Activated naive CD4-positive, alpha-beta T cell treated with anti-CD3 and anti-CD28 coated beads for 36 hours (primary cell): ENCODE measurements at regions not wholly inside any gene's neighbourhood (a gene's known extent, or its start where the extent isn't known, plus 50 kb on each side); places are given as distances from the start of the nearest gene placed in this dataset.

Experiments used
- CTCF ChIA-PET: fragments of 350-600 bp; sonication (Branson Sonifier 250); formaldehyde crosslinking; loops from one replicate; lab custom pipeline; 2021; ENCODE audit warnings: antibody characterized with exemption; lab: Charles Lee
- DNase-seq: peaks from one replicate; pipeline ENCODE4 v3.0.0-alpha.2; 2020
- H3K27ac Mint-ChIP-seq: one replicate; pipeline ENCODE4 v1.8.0; 2021; ENCODE audit warnings: mild to moderate bottlenecking, mixed read lengths
- H3K27me3 Mint-ChIP-seq: one replicate; pipeline ENCODE4 v1.8.0; 2021; ENCODE audit warnings: low read depth, mixed read lengths
- H3K36me3 Mint-ChIP-seq: one replicate; pipeline ENCODE4 v1.8.0; 2021; ENCODE audit warnings: low read depth, mixed read lengths
- H3K4me1 Mint-ChIP-seq: one replicate; pipeline ENCODE4 v1.8.0; 2021; ENCODE audit warnings: low read depth, mixed read lengths
- H3K4me3 Mint-ChIP-seq: one replicate; pipeline ENCODE4 v1.8.0; 2021; ENCODE audit warnings: mild to moderate bottlenecking, moderate library complexity, mixed read lengths
- H3K9me3 Mint-ChIP-seq: one replicate; pipeline ENCODE4 v1.8.0; 2021; ENCODE audit warnings: mixed read lengths
- intact Hi-C: fragments of 100-400 bp; cut with micrococcal nuclease; formaldehyde crosslinking; loops from one replicate; pipeline ENCODE4 v1.15.1; 2023

DNA sequence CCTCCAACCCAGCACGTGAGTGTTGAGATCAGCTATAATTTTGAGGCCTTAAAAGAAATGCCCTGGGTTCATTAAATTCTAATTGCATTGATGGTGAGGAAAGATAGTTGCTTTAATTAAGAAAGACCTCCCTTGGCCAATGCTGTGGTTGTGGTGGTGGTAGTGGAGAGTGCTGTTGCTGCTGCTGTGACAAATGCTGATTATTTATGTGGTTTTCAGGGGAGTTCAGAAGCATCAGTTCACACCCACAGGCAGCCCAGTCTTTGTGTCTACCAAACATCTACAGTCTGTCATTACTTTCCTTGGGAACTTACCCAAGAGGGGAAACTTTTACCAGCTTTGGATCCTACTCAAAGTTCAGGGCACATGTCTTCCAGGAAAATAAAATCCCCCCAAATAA lies 178.4 kb upstream of the PARP11 start:
- no peaks in the 10 kb centered on the region for H3K36me3 Mint-ChIP-seq
- no peaks in the 10 kb centered on the region for H3K27me3 Mint-ChIP-seq
- no peak overlapping the region for H3K4me3 Mint-ChIP-seq
- CTCF ChIA-PET: interaction anchor here (0.6 to 1.3 kb wide), 2 partner anchors 14 to 147 kb away, joined by 3 read pairs; no protein-coding TSS in a partner anchor
- intact Hi-C loops: no loop called here
- H3K9me3 Mint-ChIP-seq: no peaks in the 10 kb centered on the region
- no peak overlapping the region for H3K27ac Mint-ChIP-seq
- peaks cover 7% of the 10 kb centered on the region for H3K4me1 Mint-ChIP-seq
- no peak for DNase-seq

- CTCF ChIA-PET: interaction anchor here (0.9 to 1.2 kb wide), 2 partner anchors 12 to 173 kb away, joined by 3 read pairs; no protein-coding TSS in a partner anchor
- Mint-ChIP-seq H3K27ac (no peak overlapping the region), H3K9me3 (no peaks in the 10 kb centered on the region)
These were observed 177.1 kb upstream of the PARP11 start for GRCh38 chr12:4050340-4050739.

GRCh38 chr12:4049298-4050080 lies 176.3 kb upstream of the PARP11 start:
- Mint-ChIP-seq H3K4me3 (no peak overlapping the region), H3K27ac (no peak overlapping the region), H3K4me1 (peaks cover 5% of the 10 kb centered on the region), H3K27me3 (no peaks in the 10 kb centered on the region), H3K9me3 (no peaks in the 10 kb centered on the region), H3K36me3 (no peaks in the 10 kb centered on the region)
- CTCF ChIA-PET: interaction anchor here (0.9 to 1.1 kb wide), 2 partner anchors 227 to 478 kb away, joined by 3 read pairs; no protein-coding TSS in a partner anchor
- intact Hi-C loops: no loop called here
- no peak for DNase-seq

More at GRCh38 chr12:4050340-4050739, 177.1 kb upstream of the PARP11 start:
- no peaks in the 10 kb centered on the region for H3K36me3 Mint-ChIP-seq
- peaks cover 5% of the 10 kb centered on the region for H3K4me1 Mint-ChIP-seq
- no peak for DNase-seq
- no peaks in the 10 kb centered on the region for H3K27me3 Mint-ChIP-seq
- no peak overlapping the region for H3K4me3 Mint-ChIP-seq
- intact Hi-C loops: no loop called here

- no peak overlapping the region for H3K27ac Mint-ChIP-seq
- no peaks in the 10 kb centered on the region for H3K36me3 Mint-ChIP-seq
- no peak overlapping the region for H3K4me3 Mint-ChIP-seq
- DNase-seq: no peak
- CTCF ChIA-PET: interaction anchor here (0.6 kb wide), 2 partner anchors 11 to 29 kb away, joined by 3 to 6 read pairs; no protein-coding TSS in a partner anchor
- intact Hi-C loops: no loop called here
- H3K9me3 Mint-ChIP-seq: no peaks in the 10 kb centered on the region
- H3K27me3 Mint-ChIP-seq: no peaks in the 10 kb centered on the region
- peaks cover 5% of the 10 kb centered on the region for H3K4me1 Mint-ChIP-seq
These were observed 174.2 kb upstream of the PARP11 start for GRCh38 chr12:4047421-4047820.

DNA sequence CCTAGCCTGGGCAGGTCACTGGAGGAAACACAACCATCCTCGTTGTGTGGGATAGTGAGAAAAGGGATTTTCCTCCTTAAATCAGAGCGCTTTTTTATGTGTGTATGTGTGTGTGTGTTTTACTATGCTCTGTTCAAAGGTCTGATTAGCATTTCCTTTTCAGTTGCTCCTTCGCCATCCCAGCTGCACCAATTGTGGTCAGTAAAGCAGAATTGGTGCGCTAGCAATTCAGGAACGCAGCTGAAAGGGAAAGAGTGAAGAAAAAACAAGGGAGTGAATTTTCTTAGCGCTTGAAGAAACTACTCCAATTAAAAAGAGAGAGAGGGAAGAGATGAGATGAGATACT lies 173.3 kb upstream of the PARP11 start:
- Mint-ChIP-seq H3K27ac (no peak overlapping the region), H3K27me3 (no peaks in the 10 kb centered on the region), H3K4me3 (no peak overlapping the region), H3K36me3 (no peaks in the 10 kb centered on the region), H3K9me3 (no peaks in the 10 kb centered on the region), H3K4me1 (peaks cover 3% of the 10 kb centered on the region)
- CTCF ChIA-PET: no interaction called here
- intact Hi-C loops: no loop called here
- no peak for DNase-seq

DNA sequence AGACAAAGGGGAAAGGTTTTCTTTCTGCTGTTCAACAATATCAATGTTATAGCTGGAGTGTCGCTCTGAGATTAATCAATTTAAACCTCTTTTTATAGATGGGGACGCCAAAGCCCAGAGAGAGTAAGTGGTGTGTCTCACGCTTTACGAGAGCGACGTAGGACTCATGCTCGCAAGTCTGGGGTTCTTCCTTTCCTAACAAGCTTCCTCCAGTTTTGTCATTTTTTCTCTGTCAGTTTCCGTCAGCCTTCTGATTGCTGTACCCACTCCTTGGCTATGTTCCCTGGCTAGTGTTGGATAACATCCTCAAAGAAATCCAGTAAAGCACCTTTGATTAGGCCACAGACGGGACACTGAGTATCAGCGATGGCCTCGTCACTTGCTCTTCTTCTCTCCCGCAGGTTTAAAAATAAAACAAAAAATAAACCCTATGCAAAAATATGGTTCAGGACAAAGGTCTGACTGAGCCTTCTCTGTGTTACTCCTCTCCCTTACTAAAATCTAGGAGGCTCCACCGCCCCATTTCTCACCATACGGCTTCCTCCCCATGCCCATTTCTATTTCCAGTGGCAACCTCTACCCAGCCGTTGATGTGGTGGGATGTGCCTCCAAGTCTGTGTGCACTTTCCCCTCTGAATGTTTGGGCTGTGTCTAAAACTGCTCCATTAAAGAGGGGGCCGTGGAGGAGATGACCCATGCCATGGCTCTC lies 172.7 kb upstream of the PARP11 start:
- Mint-ChIP-seq H3K27me3 (no peaks in the 10 kb centered on the region), H3K4me3 (no peak overlapping the region), H3K27ac (no peak overlapping the region), H3K4me1 (no peaks in the 10 kb centered on the region), H3K9me3 (no peaks in the 10 kb centered on the region), H3K36me3 (no peaks in the 10 kb centered on the region)
- CTCF ChIA-PET: no interaction called here
- intact Hi-C loops: no loop called here
- DNase-seq: no peak

DNA sequence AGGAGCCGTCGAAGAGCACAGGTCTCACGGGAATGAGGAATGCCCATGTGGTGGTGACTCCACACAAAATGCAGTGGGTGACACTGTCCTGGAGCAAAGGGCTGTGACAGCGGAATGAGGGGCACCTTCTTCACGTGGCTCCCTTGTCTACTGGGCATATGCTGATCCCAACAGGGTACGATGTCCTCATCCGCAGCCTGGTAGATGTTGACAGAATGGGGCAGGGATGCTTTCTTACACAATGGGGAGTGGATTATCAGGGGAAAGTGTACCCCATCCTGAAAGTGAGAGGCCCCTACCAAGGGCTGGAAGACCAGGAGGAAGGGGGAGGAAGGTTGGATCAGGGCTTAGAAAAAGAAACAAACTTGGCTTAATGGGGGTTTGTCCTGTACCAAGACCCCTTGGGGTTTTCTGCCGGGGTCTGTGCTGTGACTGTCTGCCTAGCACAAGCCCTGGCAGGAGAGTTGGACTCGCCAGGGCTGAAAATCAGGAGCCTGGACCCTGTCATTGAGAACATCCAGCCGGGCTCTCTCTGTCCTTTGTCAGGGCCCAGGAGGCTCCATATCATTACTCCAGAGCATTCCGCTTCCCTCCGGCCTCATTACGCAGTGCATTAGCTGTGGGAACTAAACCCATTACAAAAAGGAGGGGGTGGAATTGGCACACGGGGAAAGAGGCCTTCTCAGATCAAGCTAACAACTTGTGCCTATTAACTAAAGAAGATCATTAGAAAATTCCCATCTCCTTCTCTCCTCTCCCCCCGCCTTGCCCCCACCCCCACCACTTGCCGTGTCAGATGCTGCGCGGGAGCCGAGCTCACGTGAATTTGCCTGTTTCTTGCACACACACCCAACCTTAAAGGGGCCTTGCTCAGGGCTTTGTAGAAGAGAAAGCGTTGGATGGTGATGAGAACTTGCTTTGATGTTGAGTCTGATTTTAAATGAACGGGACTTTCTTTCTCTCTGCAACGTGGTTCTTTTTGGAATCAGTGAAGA lies 171.8 kb upstream of the PARP11 start:
- no peaks in the 10 kb centered on the region for H3K36me3 Mint-ChIP-seq
- CTCF ChIA-PET: no interaction called here
- peak overlapping the region; percentile 56 for H3K27ac Mint-ChIP-seq
- no peaks in the 10 kb centered on the region for H3K27me3 Mint-ChIP-seq
- H3K4me3 Mint-ChIP-seq: no peak overlapping the region
- H3K9me3 Mint-ChIP-seq: no peaks in the 10 kb centered on the region
- intact Hi-C loops: no loop called here
- peaks cover 1% of the 10 kb centered on the region for H3K4me1 Mint-ChIP-seq
- DNase-seq: no peak

- CTCF ChIA-PET: interaction anchor here (0.6 to 1.4 kb wide), 2 partner anchors 11 to 169 kb away, joined by 4 to 5 read pairs; no protein-coding TSS in a partner anchor
- Mint-ChIP-seq H3K36me3 (no peaks in the 10 kb centered on the region), H3K4me3 (no peak overlapping the region), H3K27me3 (no peaks in the 10 kb centered on the region), H3K27ac (no peak overlapping the region), H3K9me3 (no peaks in the 10 kb centered on the region), H3K4me1 (peaks cover 4% of the 10 kb centered on the region)
- intact Hi-C loops: no loop called here
- DNase-seq: no peak
These were observed 170.9 kb upstream of the PARP11 start for GRCh38 chr12:4044101-4044500.

- Mint-ChIP-seq H3K4me3 (no peak overlapping the region), H3K4me1 (peaks cover 4% of the 10 kb centered on the region), H3K9me3 (no peaks in the 10 kb centered on the region), H3K27me3 (no peaks in the 10 kb centered on the region), H3K36me3 (no peaks in the 10 kb centered on the region), H3K27ac (no peak overlapping the region)
- intact Hi-C loops: no loop called here
- CTCF ChIA-PET: interaction anchor here (1.0 to 6.8 kb wide), 5 partner anchors 10 to 156 kb away, joined by 3 to 112 read pairs (median 5); no protein-coding TSS in a partner anchor
- no peak for DNase-seq
These were observed 168.1 kb upstream of the PARP11 start for GRCh38 chr12:4041187-4041885.

- Mint-ChIP-seq H3K4me3 (no peak overlapping the region), H3K4me1 (peaks cover 4% of the 10 kb centered on the region), H3K9me3 (no peaks in the 10 kb centered on the region), H3K27ac (no peak overlapping the region), H3K27me3 (no peaks in the 10 kb centered on the region), H3K36me3 (no peaks in the 10 kb centered on the region)
- DNase-seq: no peak
- CTCF ChIA-PET: interaction anchor here (1.1 to 6.8 kb wide), 5 partner anchors 42 to 155 kb away, joined by 3 to 112 read pairs (median 23); no protein-coding TSS in a partner anchor
- intact Hi-C loops: no loop called here
These were observed 166.7 kb upstream of the PARP11 start for GRCh38 chr12:4039931-4040330.

GRCh38 chr12:4037747-4038312 lies 164.6 kb upstream of the PARP11 start:
- peak; percentile 51 for DNase-seq
- no peaks in the 10 kb centered on the region for H3K9me3 Mint-ChIP-seq
- H3K27me3 Mint-ChIP-seq: no peaks in the 10 kb centered on the region
- no peak overlapping the region for H3K27ac Mint-ChIP-seq
- no peaks in the 10 kb centered on the region for H3K36me3 Mint-ChIP-seq
- CTCF ChIA-PET: interaction anchor here (0.7 to 6.8 kb wide), 15 partner anchors 10 to 242 kb away, joined by 3 to 112 read pairs (median 4); no protein-coding TSS in a partner anchor
- intact Hi-C loops: loop anchor here (1.0 to 2.0 kb wide), 2 partner anchors 41 to 153 kb away; no protein-coding TSS in a partner anchor
- peaks cover 4% of the 10 kb centered on the region for H3K4me1 Mint-ChIP-seq
- H3K4me3 Mint-ChIP-seq: no peak overlapping the region
